Neuronal stem cell (in vitro differentiated cells): ENCODE measurements at regions not wholly inside any gene's neighbourhood (a gene's known extent, or its start where the extent isn't known, plus 50 kb on each side); places are given as distances from the start of the nearest gene placed in this dataset.

Experiments used
- DNase-seq: peaks from one replicate; pipeline ENCODE4 v3.0.0-alpha.2; 2013; ENCODE audit warnings: low spot score
- H2AFZ ChIP-seq: one replicate; pipeline ENCODE4 v1.6.1; 2013; ENCODE audit warnings: mild to moderate bottlenecking, low read length, inconsistent platforms
- H2AK5ac ChIP-seq: 2 replicates; pipeline ENCODE4 v1.6.1; 2013; ENCODE audit warnings: low read depth, mild to moderate bottlenecking, inconsistent platforms, low read length, moderate library complexity, mixed read lengths
- H2BK120ac ChIP-seq: 2 replicates; pipeline ENCODE4 v1.6.1; 2013; ENCODE audit warnings: low read depth, mild to moderate bottlenecking, inconsistent platforms, low read length, moderate library complexity, mixed read lengths
- H2BK12ac ChIP-seq: one replicate; pipeline ENCODE4 v1.6.1; 2013; ENCODE audit warnings: low read length, inconsistent platforms
- H2BK15ac ChIP-seq: 2 replicates; pipeline ENCODE4 v1.6.1; 2013; ENCODE audit warnings: mild to moderate bottlenecking, low read length, inconsistent platforms, mixed read lengths
- H2BK5ac ChIP-seq: one replicate; pipeline ENCODE4 v1.6.1; 2013; ENCODE audit warnings: inconsistent platforms, mild to moderate bottlenecking, low read length, moderate library complexity
- H3K14ac ChIP-seq: one replicate; pipeline ENCODE4 v1.6.1; 2013; ENCODE audit warnings: low read length, inconsistent platforms
- H3K18ac ChIP-seq: 2 replicates; pipeline ENCODE4 v1.6.1; 2013; ENCODE audit warnings: low read length, inconsistent platforms
- H3K23ac ChIP-seq: 2 replicates; pipeline ENCODE4 v1.6.1; 2013; ENCODE audit warnings: low read depth, mild to moderate bottlenecking, mixed read lengths, low read length, inconsistent platforms; ENCODE audit not compliant: poor library complexity
- H3K27ac ChIP-seq: replicated peaks from 3 replicates; pipeline ENCODE4 v1.5.1; 2013; ENCODE audit warnings: low read length, inconsistent platforms
- H3K27me3 ChIP-seq, 3 experiments: 2 replicates each; pipeline ENCODE4 v1.6.1; 2013; ENCODE audit warnings: low read length in 3 of 3, mild to moderate bottlenecking in 2 of 3, inconsistent platforms in 1 of 3, low read depth in 1 of 3, mixed read lengths in 1 of 3, moderate library complexity in 1 of 3; ENCODE audit not compliant: control insufficient read depth in 3 of 3, insufficient read depth in 3 of 3
- H3K36me3 ChIP-seq, 2 donors: replicated peaks in 1 of 2; 2 replicates each; pipeline ENCODE4 v1.6.1; 2013; ENCODE audit warnings: low read length in 2 of 2; ENCODE audit not compliant: control insufficient read depth in 2 of 2, insufficient read depth in 2 of 2
- H3K4ac ChIP-seq: 2 replicates; pipeline ENCODE4 v1.6.1; 2013; ENCODE audit warnings: inconsistent platforms, mild to moderate bottlenecking, low read length, moderate library complexity
- H3K4me1 ChIP-seq, 2 donors: 1 replicate in 1 of 2; 2 replicates in 1 of 2; pipeline ENCODE4 v1.6.1; 2013; ENCODE audit warnings: low read length in 2 of 2, low read depth in 1 of 2; ENCODE audit not compliant: control insufficient read depth in 2 of 2, insufficient read depth in 1 of 2
- H3K4me2 ChIP-seq: one replicate; pipeline ENCODE4 v1.6.1; 2013; ENCODE audit warnings: mild to moderate bottlenecking, low read length, inconsistent platforms; ENCODE audit not compliant: insufficient read depth, poor library complexity, severe bottlenecking
- H3K4me3 ChIP-seq, 2 donors: 2 replicates each; pipeline ENCODE4 v1.5.1; 2013; ENCODE audit warnings: low read length in 2 of 2, mild to moderate bottlenecking in 2 of 2, inconsistent platforms in 1 of 2, moderate library complexity in 1 of 2
- H3K79me1 ChIP-seq: one replicate; pipeline ENCODE4 v1.6.1; 2013; ENCODE audit warnings: low read depth, mild to moderate bottlenecking, inconsistent platforms, low read length, moderate library complexity
- H3K9ac ChIP-seq: one replicate; pipeline ENCODE4 v1.6.1; 2013; ENCODE audit warnings: mild to moderate bottlenecking, low read depth, low read length, inconsistent platforms; ENCODE audit not compliant: poor library complexity
- H3K9me3 ChIP-seq, 2 donors: replicated peaks in 1 of 2; 2 replicates each; pipeline versions ENCODE3 to v1.6.1; 2013; ENCODE audit warnings: low read length in 2 of 2, mild to moderate bottlenecking in 2 of 2, inconsistent platforms in 1 of 2, low read depth in 1 of 2, mixed read lengths in 1 of 2, moderate library complexity in 1 of 2; ENCODE audit not compliant: control insufficient read depth in 2 of 2, insufficient read depth in 1 of 2
- H4K8ac ChIP-seq: one replicate; pipeline ENCODE4 v1.6.1; 2013; ENCODE audit warnings: low read depth, mild to moderate bottlenecking, inconsistent platforms, low read length, moderate library complexity
- H4K91ac ChIP-seq: one replicate; pipeline ENCODE4 v1.6.1; 2013; ENCODE audit warnings: low read length, low read depth, mild to moderate bottlenecking, inconsistent platforms; ENCODE audit not compliant: poor library complexity
- WGBS, 2 donors: extraction: QIAGEN DNeasy Blood & Tissue Kit; methylation state at CpG; one replicate each; pipeline ENCODE4 v1.1.7; 2013; ENCODE audit warnings: missing lambda C conversion rate in 2 of 2, mixed read lengths in 1 of 2; ENCODE audit not compliant: insufficient read length in 2 of 2, insufficient replicate concordance in 1 of 2; ENCODE audit errors: extremely low coverage in 2 of 2; 5-methylcytosine and 5-hydroxymethylcytosine counted together

DNA sequence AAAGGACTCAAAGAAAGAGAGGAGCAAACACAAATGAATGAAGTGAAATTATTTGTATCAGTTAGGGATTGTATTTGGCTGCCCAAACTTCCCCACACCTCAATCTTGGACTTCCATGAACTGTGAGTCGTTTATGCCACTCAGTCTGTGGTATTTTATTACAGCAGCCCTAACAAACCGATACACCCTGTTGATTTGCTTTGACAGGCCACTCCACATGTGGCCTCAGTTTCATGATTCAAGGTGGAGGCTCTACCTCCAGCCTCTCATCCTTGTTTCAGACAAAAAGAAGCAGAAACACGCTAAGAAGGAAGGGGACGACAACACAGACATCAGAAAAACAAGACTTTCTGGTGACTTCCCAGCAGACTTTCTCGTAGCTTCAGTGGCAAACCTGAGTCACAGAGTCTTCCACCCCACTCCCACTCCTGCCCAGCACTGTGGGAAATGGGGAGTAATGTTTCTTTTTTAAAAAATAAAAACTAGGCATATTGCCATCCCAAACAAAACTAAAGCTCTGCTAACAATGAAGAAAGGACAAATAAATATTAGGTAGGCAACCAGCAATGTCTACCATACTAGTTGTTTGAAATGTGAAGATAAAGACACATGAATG, 52.2 kb upstream of the ABCA1 start:
- H2AK5ac ChIP-seq: no peak overlapping the region
- H2AFZ ChIP-seq: peak overlapping the region; percentile 9
- no peak overlapping the region for H3K4me3 ChIP-seq
- H3K4me2 ChIP-seq: no peak overlapping the region
- H3K23ac ChIP-seq: no peak overlapping the region
- H2BK12ac ChIP-seq: no peak overlapping the region
- H3K27ac ChIP-seq: no peak overlapping the region
- H2BK5ac ChIP-seq: no peak overlapping the region
- H3K27me3 ChIP-seq: no peaks in the 10 kb centered on the region
- H3K9me3 ChIP-seq: no peaks in the 10 kb centered on the region
- no peak overlapping the region for H2BK120ac ChIP-seq
- H3K4ac ChIP-seq: no peak overlapping the region
- no peaks in the 10 kb centered on the region for H3K36me3 ChIP-seq
- no peak overlapping the region for H4K91ac ChIP-seq
- H3K18ac ChIP-seq: no peak overlapping the region
- no peak overlapping the region for H3K14ac ChIP-seq
- no peaks in the 10 kb centered on the region for H3K79me1 ChIP-seq
- H3K4me1 ChIP-seq: no peaks in the 10 kb centered on the region
- DNase-seq: no peak
- H2BK15ac ChIP-seq: no peak overlapping the region
- WGBS, 2 donors: no CpG with 5 or more reads among the region's 5 CpGs
- H3K9ac ChIP-seq: no peak overlapping the region
- H4K8ac ChIP-seq: no peak overlapping the region

DNA sequence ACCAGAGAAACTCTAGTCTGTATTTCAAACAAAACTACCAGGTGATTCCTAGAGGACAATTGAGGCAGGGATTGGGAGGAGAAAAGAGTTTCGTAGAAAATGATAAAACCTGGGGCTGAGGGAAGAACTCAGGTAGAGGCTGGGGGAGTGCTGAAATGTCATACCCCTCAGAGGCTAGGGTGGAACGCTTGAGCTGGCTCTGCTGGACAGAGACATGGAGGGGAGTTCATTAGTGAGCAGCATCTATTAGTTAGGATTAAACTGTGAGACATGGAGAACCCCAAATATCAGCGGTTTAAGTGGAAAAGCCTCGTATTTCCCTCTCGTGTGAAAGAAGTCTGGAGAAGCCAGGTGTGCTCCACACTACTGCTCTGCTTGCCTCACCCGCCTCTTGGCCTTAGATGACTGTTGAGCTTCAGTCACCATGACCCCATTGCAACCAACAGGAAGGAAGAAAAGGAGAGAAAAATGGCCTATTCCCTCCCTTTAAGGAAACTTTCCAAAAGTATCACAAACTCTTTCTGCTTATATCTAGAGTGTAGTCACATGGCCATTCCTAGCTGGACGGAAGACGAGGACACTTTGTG, 53.7 kb upstream of the ABCA1 start:
- no peak for DNase-seq
- Histone ChIP-seq H3K27ac (no peak overlapping the region), H3K27me3 (no peaks in the 10 kb centered on the region), H2AFZ (no peak overlapping the region), H3K23ac (no peak overlapping the region), H2BK12ac (no peak overlapping the region), H3K14ac (no peak overlapping the region), H3K36me3 (no peaks in the 10 kb centered on the region), H2BK120ac (no peak overlapping the region), H3K4ac (no peak overlapping the region), H4K91ac (no peak overlapping the region), H4K8ac (no peak overlapping the region), H3K4me1 (no peaks in the 10 kb centered on the region), H2AK5ac (no peak overlapping the region), H3K4me2 (no peak overlapping the region), H2BK15ac (no peak overlapping the region), H3K9ac (no peak overlapping the region), H3K9me3 (peaks cover 0 to 2% of the 10 kb centered on the region in 2 donors), H2BK5ac (no peak overlapping the region), H3K79me1 (no peaks in the 10 kb centered on the region), H3K4me3 (no peak overlapping the region), H3K18ac (no peak overlapping the region)
- WGBS, 2 donors: no CpG with 5 or more reads among the region's 8 CpGs

GRCh38 chr9:104982543-104982942, 54.6 kb upstream of the ABCA1 start:
- Histone ChIP-seq H3K9ac (no peak overlapping the region), H3K79me1 (no peaks in the 10 kb centered on the region), H2BK12ac (no peak overlapping the region), H3K27ac (no peak overlapping the region), H3K9me3 (peaks cover 0 to 2% of the 10 kb centered on the region in 2 donors), H3K4me1 (no peaks in the 10 kb centered on the region), H4K8ac (no peak overlapping the region), H3K4me2 (no peak overlapping the region), H2BK15ac (no peak overlapping the region), H2AK5ac (no peak overlapping the region), H3K23ac (no peak overlapping the region), H2BK120ac (no peak overlapping the region), H3K4me3 (no peak overlapping the region), H3K4ac (no peak overlapping the region), H3K14ac (no peak overlapping the region), H2BK5ac (no peak overlapping the region), H3K36me3 (no peaks in the 10 kb centered on the region), H3K18ac (no peak overlapping the region), H4K91ac (no peak overlapping the region), H2AFZ (no peak overlapping the region), H3K27me3 (no peaks in the 10 kb centered on the region)
- WGBS, 2 donors: no CpG with 5 or more reads among the region's 3 CpGs
- no peak for DNase-seq

- no peak overlapping the region for H2BK15ac ChIP-seq
- no peak overlapping the region for H3K9ac ChIP-seq
- H3K9me3 ChIP-seq: peaks cover 0 to 2% of the 10 kb centered on the region in 2 donors
- no peaks in the 10 kb centered on the region for H3K36me3 ChIP-seq
- no peak overlapping the region for H2BK5ac ChIP-seq
- no peak overlapping the region for H3K4me2 ChIP-seq
- no peak overlapping the region for H2BK120ac ChIP-seq
- WGBS, 2 donors: no CpG with 5 or more reads among the region's 3 CpGs
- no peak for DNase-seq
- H3K14ac ChIP-seq: no peak overlapping the region
- H3K79me1 ChIP-seq: no peaks in the 10 kb centered on the region
- H3K27me3 ChIP-seq: no peaks in the 10 kb centered on the region
- H2BK12ac ChIP-seq: no peak overlapping the region
- H3K27ac ChIP-seq: no peak overlapping the region
- no peak overlapping the region for H4K8ac ChIP-seq
- no peak overlapping the region for H2AK5ac ChIP-seq
- H3K23ac ChIP-seq: no peak overlapping the region
- no peak overlapping the region for H4K91ac ChIP-seq
- no peak overlapping the region for H3K4ac ChIP-seq
- no peak overlapping the region for H2AFZ ChIP-seq
- no peak overlapping the region for H3K18ac ChIP-seq
- H3K4me3 ChIP-seq: no peak overlapping the region
- H3K4me1 ChIP-seq: no peaks in the 10 kb centered on the region
These were observed 55.5 kb upstream of the ABCA1 start for GRCh38 chr9:104983491-104983890.
